ENCODE measurements at regions not wholly inside any gene's neighbourhood (a gene's known extent, or its start where the extent isn't known, plus 50 kb on each side); places are given as distances from the start of the nearest gene placed in this dataset.

DNA sequence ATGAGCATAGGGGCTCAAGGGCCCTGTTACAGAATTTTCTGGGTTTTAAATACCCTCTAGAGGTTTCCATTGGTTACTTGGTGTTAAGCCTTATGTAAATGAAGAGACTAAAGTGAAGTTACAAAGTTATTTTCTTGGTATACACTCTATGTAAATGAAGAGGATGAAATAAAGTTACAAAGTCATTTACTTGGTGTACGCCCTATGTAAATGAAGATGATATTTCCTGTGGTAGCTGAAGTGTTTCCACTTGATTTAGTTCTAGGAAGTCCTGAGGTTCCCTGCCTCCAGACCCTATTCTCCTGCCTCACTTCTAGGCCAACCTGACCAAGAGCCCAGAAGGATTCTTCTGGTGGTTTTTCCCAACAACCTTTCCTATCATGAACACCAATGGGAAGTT lies 126.1 kb downstream of the SPTSSA start:
- TF ChIP-seq, protein P1, sequence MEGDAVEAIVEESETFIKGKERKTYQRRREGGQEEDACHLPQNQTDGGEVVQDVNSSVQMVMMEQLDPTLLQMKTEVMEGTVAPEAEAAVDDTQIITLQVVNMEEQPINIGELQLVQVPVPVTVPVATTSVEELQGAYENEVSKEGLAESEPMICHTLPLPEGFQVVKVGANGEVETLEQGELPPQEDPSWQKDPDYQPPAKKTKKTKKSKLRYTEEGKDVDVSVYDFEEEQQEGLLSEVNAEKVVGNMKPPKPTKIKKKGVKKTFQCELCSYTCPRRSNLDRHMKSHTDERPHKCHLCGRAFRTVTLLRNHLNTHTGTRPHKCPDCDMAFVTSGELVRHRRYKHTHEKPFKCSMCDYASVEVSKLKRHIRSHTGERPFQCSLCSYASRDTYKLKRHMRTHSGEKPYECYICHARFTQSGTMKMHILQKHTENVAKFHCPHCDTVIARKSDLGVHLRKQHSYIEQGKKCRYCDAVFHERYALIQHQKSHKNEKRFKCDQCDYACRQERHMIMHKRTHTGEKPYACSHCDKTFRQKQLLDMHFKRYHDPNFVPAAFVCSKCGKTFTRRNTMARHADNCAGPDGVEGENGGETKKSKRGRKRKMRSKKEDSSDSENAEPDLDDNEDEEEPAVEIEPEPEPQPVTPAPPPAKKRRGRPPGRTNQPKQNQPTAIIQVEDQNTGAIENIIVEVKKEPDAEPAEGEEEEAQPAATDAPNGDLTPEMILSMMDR (IDR thresholded peaks at IDR 0.05): no peak
- no peak for TF ChIP-seq EZH2 (IDR thresholded peaks at IDR 0.05; ENCODE audit: borderline replicate concordance, insufficient read depth, low read depth, low read length, poor library complexity, severe bottlenecking)
